Glomerular endothelial cell (primary cell): ENCODE measurements at regions not wholly inside any gene's neighbourhood (a gene's known extent, or its start where the extent isn't known, plus 50 kb on each side); places are given as distances from the start of the nearest gene placed in this dataset.

ENCODE experiments used
- DNase-seq: peaks from one replicate; pipeline ENCODE4 v3.0.0-alpha.2; 2011; ENCODE audit warnings: low read depth, low spot score; ENCODE audit errors: extremely low read depth

DNA sequence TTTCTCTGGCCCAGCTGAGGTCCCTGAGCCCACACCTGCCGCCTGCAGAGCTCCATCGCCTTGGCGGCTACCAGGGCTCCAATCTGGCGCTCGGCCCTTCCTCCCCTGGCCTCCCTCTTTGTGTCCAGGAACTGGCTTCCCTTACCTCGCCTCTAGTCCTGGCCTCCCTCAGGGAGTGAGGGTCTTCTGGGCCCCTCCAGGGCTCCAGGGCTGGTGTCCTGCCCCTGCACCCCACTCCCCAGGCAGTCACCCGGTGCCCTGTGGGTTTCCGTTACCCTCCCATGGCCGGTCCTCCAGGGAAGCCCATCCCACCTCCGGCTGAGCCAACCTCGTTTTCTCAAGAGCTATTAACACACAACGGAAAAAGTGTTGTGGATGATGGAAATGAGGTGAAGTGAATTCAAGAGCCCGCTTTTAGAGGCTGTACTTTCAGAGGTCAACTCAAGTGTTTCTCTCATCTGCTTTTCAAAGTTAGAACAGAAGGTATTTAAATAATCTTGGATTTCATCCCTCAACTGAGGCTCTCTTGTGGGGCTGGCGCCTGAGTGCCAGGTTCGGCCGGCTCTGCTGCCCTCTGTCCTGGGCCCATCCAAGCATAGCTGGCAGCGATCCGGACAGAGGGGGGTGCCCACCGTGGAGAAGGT is 131.9 kb downstream of the ASB1 start:
- no peak for DNase-seq

DNA sequence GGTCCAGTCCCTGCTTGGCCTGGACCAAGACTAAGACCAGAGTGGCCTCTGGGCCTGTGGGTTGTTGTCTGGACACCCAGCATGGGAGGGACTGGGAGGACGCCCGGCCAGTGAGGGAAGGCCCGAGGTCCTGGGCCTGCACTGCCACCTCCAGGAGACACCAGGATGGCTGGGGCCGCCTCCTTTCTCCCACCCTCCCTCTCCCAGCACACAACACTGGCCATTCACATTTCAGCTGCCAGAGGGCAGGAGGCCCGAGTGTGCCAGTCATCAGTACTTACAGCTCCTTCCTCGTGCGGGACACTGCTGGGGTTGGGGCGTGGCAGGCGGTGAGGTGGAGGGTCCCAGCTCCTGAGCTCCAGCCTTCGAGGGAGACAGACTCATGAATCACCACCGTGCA is 133.5 kb downstream of the ASB1 start:
- DNase-seq: no peak

DNA sequence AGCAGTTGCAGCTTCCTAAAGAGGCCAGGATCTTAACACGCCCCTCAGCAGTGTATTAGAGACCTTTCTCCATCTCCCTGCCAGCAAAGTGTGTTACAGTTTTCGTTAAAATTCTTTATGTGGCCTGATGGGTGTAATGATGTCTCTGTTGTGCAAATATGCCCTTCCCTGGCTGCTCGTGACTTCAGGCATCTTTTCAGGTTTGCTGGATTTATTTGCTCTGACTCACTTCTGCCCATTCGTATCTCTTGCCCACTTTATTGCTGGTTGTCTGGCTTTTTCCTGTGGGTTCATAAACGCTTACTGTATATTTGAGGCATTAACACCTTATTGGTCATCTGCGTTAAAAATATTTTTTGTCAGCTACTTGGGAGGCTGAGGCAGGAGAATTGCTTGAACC is 134.5 kb downstream of the ASB1 start:
- no peak for DNase-seq

DNA sequence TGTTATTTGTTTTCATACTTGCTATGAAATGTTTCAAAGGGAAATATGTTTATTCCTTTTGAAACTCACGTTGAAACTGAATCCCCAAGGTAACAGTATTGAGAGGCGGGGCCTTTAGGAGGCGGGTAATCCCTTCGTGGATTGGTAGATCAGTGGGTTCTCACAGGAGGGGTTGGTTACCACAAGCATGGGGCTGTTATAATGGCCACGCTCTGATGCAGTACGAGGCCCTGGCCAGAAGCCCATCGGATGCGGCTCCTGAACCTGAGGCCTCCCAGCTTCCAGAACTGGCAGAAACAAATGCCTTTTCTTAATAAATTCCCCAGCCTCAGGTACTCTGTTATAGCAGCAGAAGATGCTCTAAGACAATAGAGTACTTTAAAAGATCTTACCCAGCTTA is 135.7 kb downstream of the ASB1 start:
- no peak for DNase-seq

DNA sequence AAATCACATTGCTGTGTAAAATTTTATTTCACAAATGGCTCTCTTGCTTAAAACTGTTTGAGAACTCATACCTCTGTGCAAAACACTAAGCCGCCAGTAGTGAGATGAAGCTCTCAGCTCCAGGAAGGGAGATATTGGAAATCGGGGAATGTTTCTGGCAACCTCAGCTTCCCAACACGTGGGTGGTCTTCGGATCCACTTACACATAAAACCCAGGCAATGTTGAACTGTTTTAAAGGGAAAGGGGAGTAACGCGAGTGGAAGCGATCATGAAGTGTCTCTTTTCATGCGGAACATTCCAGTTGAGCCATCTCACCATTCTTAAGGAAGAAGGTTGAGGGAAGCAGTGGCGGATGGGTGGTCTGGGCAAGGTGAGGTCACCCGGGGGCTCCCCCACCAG is 136.8 kb downstream of the ASB1 start:
- DNase-seq: no peak

DNA sequence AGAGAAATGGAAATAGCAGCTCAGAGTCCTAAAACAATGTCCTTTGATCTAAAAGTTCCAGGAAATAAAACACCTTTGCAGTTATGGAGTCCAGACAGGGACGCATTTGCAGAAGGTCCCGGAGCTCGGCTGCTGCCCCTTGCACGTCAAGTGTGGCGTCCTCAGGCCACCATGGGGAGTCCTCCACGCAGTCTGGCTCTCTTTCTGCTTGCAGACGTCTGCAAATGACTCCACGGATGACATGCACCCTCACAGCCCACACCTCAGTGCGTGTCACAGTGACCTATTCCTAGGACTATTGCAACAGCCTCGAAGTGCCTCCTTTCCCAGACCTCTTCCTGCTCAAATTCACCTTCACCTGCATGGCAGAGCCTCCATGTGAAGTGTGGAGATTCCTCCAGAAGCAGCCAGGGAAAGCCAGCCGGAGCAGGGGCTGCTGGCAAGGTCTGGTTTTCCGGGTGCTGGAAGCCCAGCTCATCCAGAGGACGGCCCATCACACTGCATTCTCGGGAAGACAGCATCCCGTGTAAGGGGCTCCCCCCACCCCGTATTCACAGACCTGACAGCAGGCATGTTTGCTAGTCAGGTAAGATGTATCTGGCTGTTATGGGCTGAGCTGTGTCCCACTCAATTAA is 137.7 kb downstream of the ASB1 start:
- no peak for DNase-seq

DNA sequence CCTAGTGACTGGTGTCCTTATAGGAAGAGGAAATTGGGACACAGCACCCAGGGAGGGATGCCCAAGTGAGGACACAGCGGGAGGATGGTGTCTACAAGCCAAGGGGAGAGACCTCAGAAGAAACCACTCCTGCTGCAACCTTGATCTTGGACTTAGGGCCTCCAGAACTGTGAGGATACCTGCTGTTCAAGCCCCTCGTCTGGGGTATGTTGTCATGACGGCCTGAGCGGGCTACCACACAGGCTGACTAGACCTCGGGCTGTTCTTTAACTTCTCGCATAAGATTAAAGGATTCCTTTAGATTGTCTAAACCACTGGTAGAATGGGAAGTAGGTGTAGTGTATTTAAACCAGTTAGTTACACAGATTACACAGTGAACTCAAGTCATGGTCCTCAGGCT is 138.3 kb downstream of the ASB1 start:
- DNase-seq: no peak

DNA sequence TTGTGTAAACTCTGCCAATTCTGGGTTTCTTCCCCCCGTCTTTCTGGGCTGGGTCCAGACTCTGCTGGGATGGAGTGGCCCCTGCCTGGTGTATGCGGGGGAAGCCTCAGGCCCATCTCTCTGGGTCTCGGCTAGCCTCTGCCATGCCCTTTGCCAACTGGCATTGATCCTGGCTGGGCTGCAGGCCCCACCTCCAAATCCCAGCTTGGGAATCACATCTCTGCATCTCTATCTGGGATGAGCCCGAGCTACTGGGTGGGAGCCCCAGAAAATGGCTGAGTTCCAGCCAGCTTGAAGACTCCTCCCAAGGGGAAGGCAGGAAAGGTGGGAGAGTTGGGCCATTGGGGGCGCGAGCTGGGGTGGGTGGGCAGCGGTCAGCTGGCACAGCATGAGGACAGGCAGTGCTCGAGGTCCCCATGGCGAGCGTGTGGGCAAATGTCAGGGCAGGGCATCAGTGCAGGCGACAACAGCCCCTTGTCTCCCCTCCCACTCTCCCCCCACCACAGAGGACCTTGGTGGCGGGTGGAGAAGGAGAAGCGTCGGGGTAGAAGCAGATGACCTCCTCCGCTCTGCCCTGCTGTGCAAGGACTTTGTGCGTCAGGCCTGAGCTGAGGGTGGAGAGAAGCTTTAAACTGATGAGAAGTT is 139.4 kb downstream of the ASB1 start:
- no peak for DNase-seq

DNA sequence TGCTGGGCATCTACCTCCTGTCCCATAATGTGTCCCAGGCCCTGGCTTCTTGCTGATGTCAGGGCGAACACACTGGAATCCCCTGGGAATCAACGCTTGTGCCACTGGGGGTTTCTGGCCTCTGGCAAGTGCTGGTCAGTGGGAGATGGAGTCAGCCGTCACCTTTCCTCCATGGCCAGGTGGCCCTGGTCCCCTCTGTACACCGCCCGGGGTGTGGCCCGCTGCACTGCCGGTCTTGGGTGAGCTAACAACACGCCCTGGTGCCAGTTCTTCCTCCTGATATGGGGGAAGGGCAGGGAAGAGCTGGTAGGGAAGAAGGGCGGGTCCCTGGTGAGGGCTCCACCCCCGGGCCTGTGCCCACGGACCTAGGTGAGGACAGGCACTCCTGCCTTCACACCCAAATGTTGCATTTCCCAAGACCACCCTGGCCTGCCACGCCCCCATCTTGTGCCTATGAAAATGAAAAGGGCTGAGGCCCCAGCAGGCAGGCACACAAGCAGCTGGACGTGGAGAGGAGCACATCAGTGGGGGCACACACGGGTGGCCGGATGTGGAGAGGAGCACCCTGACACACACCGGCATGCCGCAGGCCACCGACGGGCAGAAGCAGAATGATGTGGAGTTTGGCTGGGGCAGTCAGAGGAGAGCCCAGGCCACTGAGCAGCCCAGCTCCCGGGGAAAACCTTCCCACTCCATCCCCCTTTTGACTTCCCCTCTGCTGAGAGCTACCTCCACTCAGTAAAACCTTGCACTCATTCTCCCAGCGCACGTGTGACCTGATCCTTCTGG is 140.5 kb downstream of the ASB1 start:
- no peak for DNase-seq

DNA sequence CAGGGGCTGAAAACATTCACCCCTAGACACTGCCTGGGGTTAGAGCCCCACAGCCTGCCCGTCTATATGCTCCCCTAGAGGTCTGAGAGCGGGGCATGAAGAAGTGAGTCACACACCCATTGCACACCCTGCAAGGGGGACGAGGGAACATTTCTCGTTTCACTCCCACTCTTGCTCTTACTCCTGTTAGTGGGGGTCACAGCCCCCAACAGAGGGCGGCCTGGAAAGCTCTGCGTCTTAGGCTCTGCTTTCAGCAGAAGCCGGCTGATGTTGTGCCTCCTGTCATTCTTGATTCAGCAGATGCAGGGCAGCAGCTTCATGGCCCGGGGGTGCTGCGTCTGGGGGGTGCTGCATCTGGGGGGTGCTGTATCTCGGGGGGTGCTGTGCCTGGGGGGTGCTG is 141.3 kb downstream of the ASB1 start:
- no peak for DNase-seq

DNA sequence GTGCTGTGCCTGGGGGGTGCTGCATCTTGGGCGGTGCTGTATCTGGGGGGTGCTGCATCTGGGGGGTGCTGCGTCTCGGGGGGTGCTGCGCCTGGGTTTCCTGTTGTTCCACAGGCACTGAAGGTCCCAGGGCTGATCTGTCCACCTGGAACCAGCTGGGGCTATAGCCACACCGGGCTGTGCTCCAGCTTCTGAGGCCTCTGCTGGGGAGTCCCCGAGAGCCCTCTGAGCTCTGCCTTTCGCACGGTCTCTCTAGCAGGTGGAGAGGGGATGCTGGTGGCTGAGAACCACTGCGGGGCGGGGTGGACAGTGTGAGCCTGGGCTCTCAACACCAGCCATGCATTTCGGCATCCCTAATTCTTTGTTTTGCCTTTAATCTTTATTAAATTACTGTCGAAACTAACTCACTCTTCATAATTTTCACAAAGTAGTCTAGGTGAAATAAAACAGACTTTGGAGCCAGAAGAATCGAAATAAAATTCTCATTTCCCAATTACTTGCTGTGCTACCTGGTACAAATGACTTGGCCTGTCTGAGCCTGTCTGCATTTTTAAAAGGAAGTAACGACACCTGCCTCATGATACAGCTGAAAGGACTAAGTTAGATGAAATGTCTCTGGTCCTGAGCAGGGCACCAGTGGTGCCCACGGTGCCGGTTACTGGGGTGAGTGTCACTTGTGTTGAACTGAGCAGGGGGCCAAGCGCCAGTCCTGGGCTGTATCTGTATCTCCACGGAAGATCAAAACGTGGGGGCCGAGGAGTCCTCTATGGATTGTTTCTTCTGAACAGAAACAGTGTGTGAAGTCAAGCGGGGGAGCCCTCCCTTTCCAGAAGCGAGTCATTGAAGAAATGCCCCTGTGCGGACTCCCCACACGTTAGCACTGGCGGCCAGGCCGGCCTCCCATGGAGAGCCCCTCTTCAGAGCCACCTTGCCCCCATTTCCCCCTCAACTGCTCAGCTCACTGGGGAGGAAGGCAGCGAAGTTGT is 142.0 kb downstream of the ASB1 start:
- no peak for DNase-seq

DNA sequence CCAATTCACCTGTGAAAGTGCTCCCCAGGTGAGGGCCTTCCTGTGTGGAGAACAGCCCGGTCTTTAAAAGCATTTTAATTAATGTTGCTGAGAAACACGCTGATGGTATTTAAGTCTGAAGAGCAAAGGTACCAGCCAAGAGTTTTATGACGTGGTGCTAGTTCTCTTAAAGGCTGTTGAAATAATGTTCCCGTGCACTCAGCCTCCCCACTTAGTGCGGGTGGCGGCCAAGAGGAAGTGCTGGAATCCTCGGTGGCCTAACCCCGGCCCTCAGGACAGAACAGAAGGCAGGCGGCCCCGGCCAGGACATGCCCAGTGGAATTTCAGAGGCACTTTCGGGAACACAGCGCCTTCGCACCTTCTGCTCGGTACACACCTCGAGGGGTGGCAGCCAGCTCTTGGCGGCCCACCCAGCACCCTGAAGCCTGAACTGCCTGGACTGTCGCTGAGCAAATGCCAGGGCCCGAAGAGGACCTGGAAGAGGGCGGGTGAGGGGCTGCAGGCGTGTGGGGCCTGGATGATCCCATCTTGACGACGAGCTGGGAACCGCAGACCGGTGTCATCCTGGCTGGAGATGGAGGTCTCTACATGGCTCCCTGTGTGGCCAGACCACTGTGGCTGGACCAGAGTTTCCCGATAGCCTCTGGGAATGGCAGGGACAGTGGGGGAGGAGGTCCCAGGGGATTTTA is 142.9 kb downstream of the ASB1 start:
- DNase-seq: no peak

DNA sequence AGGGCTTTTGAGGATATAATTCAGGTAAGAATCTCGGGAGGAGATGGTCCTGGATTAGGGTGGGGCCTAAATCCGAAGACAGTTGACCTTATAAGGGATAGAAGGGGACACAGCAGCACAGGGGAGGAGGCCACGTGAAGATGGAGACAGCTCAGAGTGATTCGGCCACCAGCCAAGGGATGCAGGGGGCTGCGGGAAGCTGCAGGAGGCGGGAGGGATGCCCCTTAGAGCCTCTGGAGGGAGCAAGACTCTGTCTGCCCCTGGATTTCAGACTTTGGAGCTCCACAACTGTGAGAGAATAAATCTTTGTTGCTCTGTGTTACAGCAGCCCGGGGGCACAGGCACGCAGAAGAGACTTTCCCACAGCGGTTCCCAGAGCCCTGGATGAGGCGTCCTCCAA is 143.7 kb downstream of the ASB1 start:
- no peak for DNase-seq

DNA sequence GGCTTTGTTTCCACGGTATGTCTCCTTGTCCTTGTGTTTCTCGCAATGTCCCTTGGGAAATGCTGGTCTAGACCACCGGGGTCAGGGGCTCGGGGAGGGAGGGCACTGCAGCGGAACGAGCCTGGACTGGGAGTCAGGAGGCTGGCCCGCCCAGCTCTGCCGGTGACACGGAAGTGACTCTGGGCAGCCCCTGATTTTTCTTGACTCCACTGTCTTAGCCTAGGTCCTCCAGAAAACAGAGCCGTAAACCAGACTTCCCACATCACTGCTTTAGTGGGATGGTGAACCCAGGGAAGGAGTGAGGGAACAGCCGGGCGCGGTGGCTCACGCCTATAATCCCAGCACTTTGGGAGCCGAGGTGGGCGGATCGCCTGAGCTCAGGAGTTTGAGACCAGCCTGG is 144.2 kb downstream of the ASB1 start:
- no peak for DNase-seq

DNA sequence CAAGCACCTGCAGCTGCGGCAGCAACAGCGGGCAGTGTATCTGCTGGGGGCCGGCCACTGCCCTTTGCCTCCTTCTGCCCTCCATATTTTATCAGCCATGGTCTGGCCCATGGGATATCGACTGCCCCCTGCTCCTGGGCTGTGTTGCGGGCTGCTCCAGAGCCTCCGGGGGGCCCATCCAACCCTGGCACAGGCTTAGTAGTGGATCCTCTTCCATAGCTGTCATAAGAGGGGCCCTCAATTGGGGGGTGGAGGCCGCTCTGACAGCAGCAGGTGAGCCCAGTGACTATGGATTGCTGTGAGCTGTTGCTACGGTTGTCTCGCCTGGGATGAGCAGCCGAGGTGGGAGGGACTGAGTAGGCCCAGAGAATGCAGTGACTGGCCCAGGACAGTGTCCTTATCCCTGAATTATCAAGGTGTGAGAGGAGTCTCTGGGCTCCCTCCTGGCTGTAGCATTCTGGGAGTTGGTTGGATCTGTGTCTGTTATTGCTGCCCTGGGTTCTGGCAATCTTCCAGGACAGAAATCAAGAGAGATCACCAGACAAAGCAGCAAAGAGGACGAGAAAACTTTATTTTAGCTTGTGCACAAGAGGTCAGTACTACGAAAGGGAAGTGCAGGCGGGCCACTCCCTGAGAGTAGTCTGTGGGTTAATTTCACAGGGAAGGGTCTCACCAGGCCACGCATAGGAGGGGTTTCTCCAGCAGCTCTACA is 145.1 kb downstream of the ASB1 start:
- DNase-seq: no peak

DNA sequence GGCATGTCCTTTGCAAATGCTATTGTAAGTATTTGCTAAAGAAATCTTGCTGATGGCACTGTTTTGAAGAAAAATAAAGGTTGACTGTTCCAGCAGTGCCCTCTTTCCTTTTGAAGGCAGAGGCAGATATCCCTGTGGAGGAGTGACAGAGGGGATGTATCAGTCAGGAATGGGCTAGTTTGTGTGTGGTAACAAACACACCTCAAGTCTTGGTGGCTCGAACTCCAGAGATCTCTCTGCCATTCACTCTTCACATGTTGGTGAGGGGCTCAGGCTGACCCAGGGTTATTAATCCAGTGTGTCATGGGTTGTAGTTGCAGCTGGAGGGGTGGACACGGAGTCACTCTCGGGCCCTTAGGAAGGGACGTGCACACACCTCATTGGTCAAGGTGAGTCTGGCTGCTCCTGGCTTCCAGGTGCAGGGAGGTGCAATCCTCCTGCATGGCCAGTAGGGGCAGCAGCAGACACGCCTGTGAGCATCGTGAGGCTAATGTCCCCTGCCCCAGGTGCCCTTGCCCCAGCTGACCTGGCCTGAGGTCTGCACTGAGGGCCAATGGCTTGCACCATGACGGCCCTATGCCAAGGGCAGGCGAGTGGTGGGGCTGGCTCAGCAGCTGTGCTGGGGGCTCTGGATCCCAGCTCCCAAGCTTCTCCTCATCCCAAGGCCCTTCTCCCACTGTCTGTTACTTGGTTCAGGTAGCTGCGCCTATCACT is 146.5 kb downstream of the ASB1 start:
- no peak for DNase-seq

DNA sequence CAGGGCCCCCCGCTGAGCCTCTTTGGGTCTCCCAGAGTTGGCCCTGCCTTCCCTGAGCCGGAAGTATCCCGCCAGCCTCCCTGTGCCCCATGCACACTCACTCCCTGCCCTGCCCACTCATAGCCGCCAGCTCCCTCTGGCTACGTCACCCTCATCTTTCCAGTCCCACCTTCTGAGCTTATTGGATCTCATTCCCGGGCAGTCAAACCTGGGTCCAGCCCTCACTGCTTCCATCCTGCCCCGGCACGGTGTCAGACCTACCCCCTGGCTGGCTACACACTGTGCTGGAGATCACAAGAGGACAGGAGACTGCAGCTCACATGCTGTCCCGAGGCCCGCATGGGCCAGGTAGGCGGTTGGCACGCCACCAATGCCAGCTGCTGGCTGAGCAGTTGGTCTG is 147.2 kb downstream of the ASB1 start:
- no peak for DNase-seq

DNA sequence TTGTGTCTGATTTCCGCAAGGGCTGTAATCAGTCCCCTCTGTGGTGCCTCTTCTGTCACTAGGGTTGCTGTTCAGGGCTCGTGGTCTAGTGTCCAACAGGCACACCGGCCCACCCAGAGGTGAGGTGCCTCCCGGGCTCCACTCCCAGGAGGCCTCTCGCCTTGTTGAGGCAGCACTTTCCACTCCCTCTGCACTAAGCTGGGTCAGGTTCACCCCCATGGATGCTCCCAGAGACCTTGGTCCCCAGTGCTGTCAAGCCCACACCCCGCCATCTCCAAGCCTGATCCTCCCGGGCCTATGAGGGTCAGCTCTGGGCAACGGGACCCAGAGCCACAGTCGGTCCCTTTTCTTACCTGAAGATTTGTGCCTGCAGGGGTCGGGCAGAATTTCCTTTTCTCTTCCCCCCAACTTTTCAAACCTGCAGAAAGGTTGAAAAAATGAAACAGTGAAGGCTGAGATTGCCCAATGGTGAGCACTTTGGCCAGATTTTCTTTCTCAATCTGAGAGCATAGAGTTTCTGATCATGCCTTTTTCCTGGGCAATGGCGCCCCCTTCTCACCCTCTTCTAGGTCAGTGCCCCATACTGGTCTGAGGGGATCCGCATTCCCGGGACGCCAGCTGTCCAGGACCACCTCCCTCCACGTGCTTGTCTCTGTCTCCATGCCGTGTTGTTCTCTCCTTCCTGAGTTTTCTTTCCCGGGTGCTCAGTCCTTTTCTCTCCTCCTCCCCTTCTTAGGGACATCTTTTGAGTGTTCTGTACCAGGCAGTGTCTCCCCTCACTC is 148.0 kb downstream of the ASB1 start:
- no peak for DNase-seq
